Right atrium auricular region (tissue), 2 donors: ENCODE measurements at regions not wholly inside any gene's neighbourhood (a gene's known extent, or its start where the extent isn't known, plus 50 kb on each side); places are given as distances from the start of the nearest gene placed in this dataset.

Experiments used
- DNase-seq: peaks from one replicate; pipeline ENCODE4 v3.0.0-alpha.2; 2019; ENCODE audit warnings: low spot score
- H3K27ac ChIP-seq, 2 donors: fragments of 200-600 bp; sonication (generic); 1 replicate in 1 of 2; 2 replicates in 1 of 2; pipeline ENCODE4 v1.5.1; 2016 to 2019
- H3K27me3 ChIP-seq, 2 donors: fragments of 200-600 bp; sonication (generic); one replicate each; pipeline versions ENCODE4 v1.5.1 to v1.6.0; 2017 to 2019
- H3K36me3 ChIP-seq: fragments of 200-600 bp; sonication (generic); one replicate; pipeline ENCODE4 v1.5.1; 2016
- H3K4me1 ChIP-seq, 2 donors: fragments of 200-600 bp; sonication (generic); one replicate each; pipeline versions ENCODE4 v1.5.1 to v1.6.0; 2017 to 2019
- H3K4me3 ChIP-seq, 2 donors: fragments of 200-600 bp; sonication (generic); 1 replicate in 1 of 2; 2 replicates in 1 of 2; pipeline ENCODE4 v1.5.1; 2017 to 2019; ENCODE audit warnings: mild to moderate bottlenecking in 1 of 2, moderate library complexity in 1 of 2
- H3K9me3 ChIP-seq, 2 donors: fragments of 200-600 bp; sonication (generic); one replicate each; pipeline ENCODE4 v1.5.1; 2019
- TF ChIP-seq, protein P1 (sequence below), 2 donors: fragments of 200-600 bp; sonication (generic); IDR thresholded peaks; one replicate each; pipeline ENCODE4 v1.5.1; 2019; ENCODE audit warnings: antibody characterized with exemption in 2 of 2

DNA sequence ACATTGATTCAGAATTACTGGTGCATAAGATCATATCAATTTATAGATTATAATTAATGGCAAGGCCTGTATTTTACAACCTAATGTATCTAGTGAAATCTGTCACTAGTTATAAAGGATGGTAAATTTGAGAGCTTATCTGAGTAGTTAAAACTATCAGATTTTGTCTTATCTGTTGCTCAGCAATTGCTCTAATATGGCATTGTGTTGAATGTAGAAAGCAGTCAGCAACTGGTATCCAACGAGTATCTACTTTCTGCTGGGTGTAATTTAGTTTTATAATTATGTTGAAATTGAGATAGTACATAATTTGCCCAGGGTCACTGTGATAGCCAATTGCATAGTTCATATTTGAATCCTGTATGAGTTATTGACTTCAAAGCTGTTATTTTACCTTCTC, 1005.7 kb downstream of the CDH11 start:
- Histone ChIP-seq H3K27ac (no peak overlapping the region), H3K9me3 (no peaks in the 10 kb centered on the region), H3K4me3 (no peak overlapping the region), H3K36me3 (no peaks in the 10 kb centered on the region), H3K4me1 (no peaks in the 10 kb centered on the region), H3K27me3 (no peaks in the 10 kb centered on the region)
- TF ChIP-seq, protein P1, sequence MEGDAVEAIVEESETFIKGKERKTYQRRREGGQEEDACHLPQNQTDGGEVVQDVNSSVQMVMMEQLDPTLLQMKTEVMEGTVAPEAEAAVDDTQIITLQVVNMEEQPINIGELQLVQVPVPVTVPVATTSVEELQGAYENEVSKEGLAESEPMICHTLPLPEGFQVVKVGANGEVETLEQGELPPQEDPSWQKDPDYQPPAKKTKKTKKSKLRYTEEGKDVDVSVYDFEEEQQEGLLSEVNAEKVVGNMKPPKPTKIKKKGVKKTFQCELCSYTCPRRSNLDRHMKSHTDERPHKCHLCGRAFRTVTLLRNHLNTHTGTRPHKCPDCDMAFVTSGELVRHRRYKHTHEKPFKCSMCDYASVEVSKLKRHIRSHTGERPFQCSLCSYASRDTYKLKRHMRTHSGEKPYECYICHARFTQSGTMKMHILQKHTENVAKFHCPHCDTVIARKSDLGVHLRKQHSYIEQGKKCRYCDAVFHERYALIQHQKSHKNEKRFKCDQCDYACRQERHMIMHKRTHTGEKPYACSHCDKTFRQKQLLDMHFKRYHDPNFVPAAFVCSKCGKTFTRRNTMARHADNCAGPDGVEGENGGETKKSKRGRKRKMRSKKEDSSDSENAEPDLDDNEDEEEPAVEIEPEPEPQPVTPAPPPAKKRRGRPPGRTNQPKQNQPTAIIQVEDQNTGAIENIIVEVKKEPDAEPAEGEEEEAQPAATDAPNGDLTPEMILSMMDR (IDR thresholded peaks at IDR 0.05): no peak
- DNase-seq: no peak

DNA sequence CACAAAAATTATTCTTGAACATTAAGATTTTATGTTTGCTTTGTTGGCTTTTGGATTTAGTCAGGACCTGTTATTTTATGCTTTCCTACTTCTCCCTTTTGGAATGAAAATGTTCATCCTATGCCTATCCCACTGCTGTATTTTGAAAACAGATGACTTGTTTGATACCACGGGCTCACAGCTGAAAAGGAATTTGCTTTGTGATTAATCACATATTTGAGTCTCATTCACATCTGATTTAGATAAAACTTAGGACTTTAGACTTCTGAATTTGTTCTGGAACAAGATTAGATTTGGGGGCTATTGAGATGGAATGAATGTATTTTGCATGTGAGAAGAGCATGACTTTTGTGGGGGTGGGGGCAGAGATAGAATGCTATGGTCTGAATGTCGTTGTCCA, 1012.6 kb downstream of the CDH11 start:
- Histone ChIP-seq H3K36me3 (no peaks in the 10 kb centered on the region), H3K9me3 (no peaks in the 10 kb centered on the region), H3K4me1 (no peaks in the 10 kb centered on the region), H3K27ac (no peak overlapping the region), H3K4me3 (no peak overlapping the region), H3K27me3 (no peaks in the 10 kb centered on the region)
- no peak for DNase-seq
- TF ChIP-seq, protein P1 (IDR thresholded peaks at IDR 0.05): no peak

DNA sequence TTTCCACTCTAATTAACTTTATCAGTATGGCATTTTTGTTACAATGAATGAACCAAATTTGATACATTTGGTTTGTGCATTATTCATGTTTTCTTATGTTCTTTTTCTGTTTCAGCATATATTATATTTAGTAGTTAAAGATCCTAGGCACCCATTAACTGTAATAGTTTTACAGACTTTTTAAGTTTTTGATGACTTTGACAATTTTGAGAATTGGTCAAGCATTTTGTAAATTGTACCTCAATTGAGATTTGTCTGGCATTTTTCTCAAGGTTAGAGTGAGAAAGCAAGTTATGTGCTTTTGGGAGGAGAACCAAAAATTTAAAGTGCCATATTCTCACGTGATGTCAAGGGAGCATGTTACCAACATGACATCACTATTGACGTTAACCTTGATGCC, 1019.2 kb downstream of the CDH11 start:
- no peaks in the 10 kb centered on the region for H3K9me3 ChIP-seq
- TF ChIP-seq, protein P1 (IDR thresholded peaks at IDR 0.05): no peak
- H3K4me1 ChIP-seq: no peaks in the 10 kb centered on the region
- H3K4me3 ChIP-seq: no peak overlapping the region
- DNase-seq: no peak
- no peak overlapping the region for H3K27ac ChIP-seq
- H3K36me3 ChIP-seq: no peaks in the 10 kb centered on the region
- H3K27me3 ChIP-seq: no peaks in the 10 kb centered on the region

DNA sequence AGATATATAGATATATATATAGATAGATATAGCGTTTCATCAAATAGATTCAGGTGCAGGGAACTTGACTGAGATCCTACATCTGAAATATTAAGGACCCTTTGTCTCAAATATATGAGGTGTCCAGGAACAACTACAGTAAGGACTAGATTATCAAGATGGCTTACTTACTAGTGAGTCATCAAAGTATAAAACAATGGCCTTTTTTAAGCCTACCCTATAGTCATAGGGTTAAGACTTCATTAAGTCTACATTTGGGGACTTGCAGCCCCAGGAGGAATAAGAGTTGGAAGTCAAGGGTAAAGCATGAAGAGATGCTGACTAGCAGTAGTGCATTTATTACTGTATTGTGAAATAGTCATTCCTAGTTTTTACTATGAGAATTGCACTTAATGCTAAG, 1023.4 kb downstream of the CDH11 start:
- DNase-seq: no peak
- Histone ChIP-seq H3K4me1 (no peaks in the 10 kb centered on the region), H3K27ac (no peak overlapping the region), H3K27me3 (no peaks in the 10 kb centered on the region), H3K4me3 (no peak overlapping the region), H3K9me3 (no peaks in the 10 kb centered on the region), H3K36me3 (no peaks in the 10 kb centered on the region)
- TF ChIP-seq, protein P1 (IDR thresholded peaks at IDR 0.05): no peak

DNA sequence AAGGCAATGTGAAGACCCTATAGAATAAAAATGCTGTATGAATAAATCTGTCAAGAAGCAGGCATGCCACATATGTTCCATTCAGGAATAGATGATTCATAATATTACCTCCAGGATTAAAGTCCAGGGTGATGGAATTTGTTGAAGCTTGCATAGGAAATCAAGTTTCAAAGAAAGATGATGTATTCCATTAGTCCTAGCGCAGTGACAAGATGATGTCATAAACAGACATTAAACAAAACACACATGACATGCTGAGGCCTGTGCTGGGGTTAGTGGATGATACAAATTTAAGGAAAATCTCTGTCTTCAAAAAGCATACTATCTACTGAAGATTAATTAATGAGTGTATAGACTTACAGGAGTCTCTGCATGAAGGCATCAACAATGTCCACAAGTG, 1025.2 kb downstream of the CDH11 start:
- H3K36me3 ChIP-seq: no peaks in the 10 kb centered on the region
- H3K9me3 ChIP-seq: no peaks in the 10 kb centered on the region
- TF ChIP-seq, protein P1 (IDR thresholded peaks at IDR 0.05): no peak
- H3K27me3 ChIP-seq: no peaks in the 10 kb centered on the region
- H3K4me3 ChIP-seq: no peak overlapping the region
- no peaks in the 10 kb centered on the region for H3K4me1 ChIP-seq
- H3K27ac ChIP-seq: no peak overlapping the region
- no peak for DNase-seq

DNA sequence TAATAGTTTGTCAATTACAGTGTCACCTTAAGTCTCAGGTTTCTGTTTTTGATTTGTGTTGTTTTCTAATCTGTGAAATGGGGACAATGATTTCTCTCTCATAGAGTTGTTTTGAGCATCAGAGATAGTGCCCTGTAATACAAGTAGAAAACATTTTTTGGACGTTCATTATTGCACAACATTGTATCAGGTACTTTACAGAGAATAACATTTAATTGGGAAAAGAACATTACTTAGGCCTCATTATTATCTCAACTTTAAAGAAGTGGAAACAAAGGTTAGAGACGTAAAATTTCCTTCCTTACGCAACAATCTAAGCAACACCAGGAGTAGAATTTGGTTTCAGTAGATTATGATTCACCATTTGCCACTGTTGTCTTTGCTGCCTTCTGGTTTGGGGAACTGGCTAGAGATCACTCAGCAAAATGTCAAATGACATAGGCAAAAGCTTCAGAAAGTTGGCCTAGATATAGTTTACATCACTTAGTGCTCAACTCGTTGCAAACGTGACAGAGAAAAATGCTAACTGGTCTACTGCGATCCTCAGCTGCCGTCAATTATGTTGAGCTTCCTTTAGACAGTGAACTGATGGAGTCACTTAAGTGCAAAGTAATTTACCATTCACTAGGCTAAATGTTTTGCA, 1026.8 kb downstream of the CDH11 start:
- no peak for DNase-seq
- Histone ChIP-seq H3K27me3 (no peaks in the 10 kb centered on the region), H3K9me3 (no peaks in the 10 kb centered on the region), H3K4me1 (no peaks in the 10 kb centered on the region), H3K4me3 (no peak overlapping the region), H3K36me3 (no peaks in the 10 kb centered on the region), H3K27ac (no peak overlapping the region)
- TF ChIP-seq, protein P1 (IDR thresholded peaks at IDR 0.05): no peak
